PC-3 (cell line): ENCODE measurements at regions not wholly inside any gene's neighbourhood (a gene's known extent, or its start where the extent isn't known, plus 50 kb on each side); places are given as distances from the start of the nearest gene placed in this dataset.

Source experiments
- ATAC-seq: fragments of 200-7000 bp; cut with Tn5 transposase; 2 replicates; pipeline ENCODE4 v1.9.1; 2020; ENCODE audit warnings: mild to moderate bottlenecking, moderate library complexity
- BruUV-seq: library from RNA; stranded (reverse); fragments of 400-500 nt; replicated peaks from 2 replicates; lab custom pipeline; 2021; lab: Mats Ljungman, UMichigan
- CTCF ChIA-PET: fragments of 300-600 bp; sonication (Branson Sonifier 250); formaldehyde crosslinking; loops from one replicate; lab custom pipeline; 2022; ENCODE audit warnings: antibody characterized with exemption; lab: Charles Lee
- POLR2A ChIA-PET: fragments of 300-600 bp; sonication (Branson Sonifier 250); formaldehyde crosslinking; loops from one replicate; lab custom pipeline; 2022; ENCODE audit warnings: antibody characterized with exemption; ENCODE audit not compliant: unreplicated experiment; lab: Charles Lee
- DNase-seq: peaks from one replicate; pipeline ENCODE4 v3.0.0-alpha.2; 2015
- H2AFZ ChIP-seq: fragments of 300-600 bp; sonication (generic); 2 replicates; pipeline ENCODE4 v1.6.0; 2016; ENCODE audit warnings: antibody characterized with exemption, low read length
- H3F3A ChIP-seq: fragments of 300-600 bp; sonication (generic); one replicate; pipeline ENCODE4 v1.6.0; 2017; ENCODE audit warnings: antibody characterized with exemption, low read length, control low read depth, mild to moderate bottlenecking; ENCODE audit not compliant: unreplicated experiment
- H3K27ac ChIP-seq: fragments of 300-600 bp; sonication (generic); 2 replicates; pipeline ENCODE4 v1.5.1; 2016; ENCODE audit warnings: mild to moderate bottlenecking, low read length
- H3K27me3 ChIP-seq: fragments of 300-600 bp; sonication (generic); 2 replicates; pipeline ENCODE4 v1.6.1; 2016; ENCODE audit warnings: low read length, mixed read lengths
- H3K36me3 ChIP-seq: fragments of 300-600 bp; sonication (generic); 2 replicates; pipeline ENCODE4 v1.6.1; 2016; ENCODE audit warnings: low read depth, mixed run types, low read length, mixed read lengths
- H3K4me1 ChIP-seq: fragments of 300-600 bp; sonication (generic); 2 replicates; pipeline ENCODE4 v1.5.1; 2016; ENCODE audit warnings: low read length; ENCODE audit not compliant: insufficient read depth
- H3K4me2 ChIP-seq: fragments of 300-600 bp; sonication (generic); 2 replicates; pipeline ENCODE4 v1.6.0; 2016; ENCODE audit warnings: low read length
- H3K4me3 ChIP-seq: fragments of 300-600 bp; sonication (generic); 2 replicates; pipeline ENCODE4 v1.5.1; 2016; ENCODE audit warnings: mild to moderate bottlenecking, low read length, mixed read lengths
- H3K79me2 ChIP-seq: fragments of 300-600 bp; sonication (generic); 2 replicates; pipeline ENCODE4 v1.6.1; 2017; ENCODE audit warnings: low read length, mixed read lengths
- H3K9ac ChIP-seq: fragments of 300-600 bp; sonication (generic); 2 replicates; pipeline ENCODE4 v1.6.0; 2016; ENCODE audit warnings: mild to moderate bottlenecking, low read length
- H3K9me2 ChIP-seq: fragments of 300-600 bp; sonication (generic); replicated peaks from 2 replicates; pipeline ENCODE4 v1.6.1; 2016; ENCODE audit warnings: mixed run types, low read length, mixed read lengths
- H3K9me3 ChIP-seq: fragments of 300-600 bp; sonication (generic); 2 replicates; pipeline ENCODE4 v1.6.1; 2016; ENCODE audit warnings: low read length, mixed read lengths
- H4K20me1 ChIP-seq: fragments of 300-600 bp; sonication (generic); 2 replicates; pipeline ENCODE4 v1.6.1; 2016; ENCODE audit warnings: low read length, mixed read lengths
- EZH2 ChIP-seq: fragments of 300-600 bp; sonication (generic); IDR thresholded peaks from one replicate; pipeline ENCODE4 v1.6.1; 2017; ENCODE audit warnings: antibody characterized with exemption, mild to moderate bottlenecking, low read length; ENCODE audit not compliant: unreplicated experiment
- EZH2phosphoT487 ChIP-seq: fragments of 300-600 bp; sonication (generic); IDR thresholded peaks from 2 replicates; pipeline ENCODE4 v1.6.1; 2018; ENCODE audit warnings: mild to moderate bottlenecking, antibody characterized with exemption, low read length, borderline replicate concordance
- intact Hi-C: fragments of 100-400 bp; cut with micrococcal nuclease; formaldehyde crosslinking; loops from 2 replicates; pipeline ENCODE4 v1.9.0; 2023
- TF ChIP-seq, protein P1 (sequence below): fragments of 300-600 bp; sonication (generic); conservative IDR thresholded peaks from 2 replicates; pipeline ENCODE4 v1.5.1; 2017; ENCODE audit warnings: antibody characterized with exemption, low read depth, mild to moderate bottlenecking, low read length

DNA sequence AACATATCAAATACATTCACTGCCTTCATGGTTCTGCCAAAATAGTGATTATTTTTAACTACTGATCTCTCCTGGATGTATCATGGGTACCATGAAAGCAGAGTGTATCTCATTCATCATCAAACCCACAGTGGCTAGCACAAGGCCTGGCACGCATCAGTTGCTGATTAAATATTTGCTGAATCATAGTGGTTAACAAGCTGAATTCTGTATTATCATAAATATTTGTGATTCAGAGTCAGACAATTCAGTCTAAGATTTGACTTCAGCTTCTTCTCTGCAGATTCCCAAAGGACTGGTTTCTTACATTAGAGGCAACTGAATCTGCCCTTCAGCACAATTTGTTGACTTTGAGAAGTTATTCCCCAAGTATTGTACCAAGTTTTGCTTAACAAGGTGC is 715.8 kb upstream of the LRRC4C start:
- BruUV-seq = no TSS peak
- Histone ChIP-seq H3K9me2 (no peaks in the 10 kb centered on the region), H2AFZ (peak overlapping the region; percentile 30; the same call in 1 of the 2 replicates), H3K4me3 (no peak overlapping the region), H3K4me2 (peak overlapping the region; percentile 49), H4K20me1 (no peaks in the 10 kb centered on the region), H3K9me3 (no peaks in the 10 kb centered on the region), H3F3A (peaks cover 5% of the 10 kb centered on the region), H3K79me2 (no peaks in the 10 kb centered on the region), H3K27me3 (no peaks in the 10 kb centered on the region), H3K9ac (no peak overlapping the region), H3K4me1 (peaks cover 16% of the 10 kb centered on the region), H3K27ac (peak overlapping the region; percentile 63), H3K36me3 (no peaks in the 10 kb centered on the region)
- no peak for ATAC-seq
- ChIA-PET POLR2A (no interaction called here), CTCF (no interaction called here)
- intact Hi-C loops = no loop called here
- peak; percentile 74 for DNase-seq
- TF ChIP-seq, protein P1, sequence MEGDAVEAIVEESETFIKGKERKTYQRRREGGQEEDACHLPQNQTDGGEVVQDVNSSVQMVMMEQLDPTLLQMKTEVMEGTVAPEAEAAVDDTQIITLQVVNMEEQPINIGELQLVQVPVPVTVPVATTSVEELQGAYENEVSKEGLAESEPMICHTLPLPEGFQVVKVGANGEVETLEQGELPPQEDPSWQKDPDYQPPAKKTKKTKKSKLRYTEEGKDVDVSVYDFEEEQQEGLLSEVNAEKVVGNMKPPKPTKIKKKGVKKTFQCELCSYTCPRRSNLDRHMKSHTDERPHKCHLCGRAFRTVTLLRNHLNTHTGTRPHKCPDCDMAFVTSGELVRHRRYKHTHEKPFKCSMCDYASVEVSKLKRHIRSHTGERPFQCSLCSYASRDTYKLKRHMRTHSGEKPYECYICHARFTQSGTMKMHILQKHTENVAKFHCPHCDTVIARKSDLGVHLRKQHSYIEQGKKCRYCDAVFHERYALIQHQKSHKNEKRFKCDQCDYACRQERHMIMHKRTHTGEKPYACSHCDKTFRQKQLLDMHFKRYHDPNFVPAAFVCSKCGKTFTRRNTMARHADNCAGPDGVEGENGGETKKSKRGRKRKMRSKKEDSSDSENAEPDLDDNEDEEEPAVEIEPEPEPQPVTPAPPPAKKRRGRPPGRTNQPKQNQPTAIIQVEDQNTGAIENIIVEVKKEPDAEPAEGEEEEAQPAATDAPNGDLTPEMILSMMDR = no peak
- no peak for TF ChIP-seq EZH2
- TF ChIP-seq EZH2phosphoT487 = no peak

DNA sequence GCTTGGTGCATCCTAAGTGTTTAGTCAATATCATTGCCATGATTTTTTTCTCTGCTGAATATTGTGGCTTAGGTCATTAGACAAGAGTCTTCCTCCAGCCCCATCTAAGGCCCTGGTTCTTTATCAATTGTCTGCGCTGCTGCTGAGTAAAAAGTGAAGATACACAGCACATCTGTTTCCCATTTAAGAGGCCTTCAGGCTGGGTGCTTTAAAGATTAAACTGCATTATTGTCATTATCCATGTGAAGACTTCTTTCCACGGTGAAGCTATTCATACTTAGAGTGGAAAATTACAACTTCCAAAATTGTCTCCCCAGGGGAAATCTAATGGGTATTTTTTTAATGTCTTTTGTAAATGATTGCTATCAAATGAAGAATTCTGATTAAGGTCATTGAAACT is 719.8 kb upstream of the LRRC4C start:
- Histone ChIP-seq H3K27ac (no peak overlapping the region), H2AFZ (no peak overlapping the region), H3K4me2 (no peak overlapping the region), H3K4me3 (no peak overlapping the region), H3K36me3 (no peaks in the 10 kb centered on the region), H3K27me3 (no peaks in the 10 kb centered on the region), H3K9me3 (no peaks in the 10 kb centered on the region), H3K9ac (no peak overlapping the region), H4K20me1 (no peaks in the 10 kb centered on the region), H3K9me2 (no peaks in the 10 kb centered on the region), H3F3A (peaks cover 5% of the 10 kb centered on the region), H3K79me2 (no peaks in the 10 kb centered on the region), H3K4me1 (peaks cover 16% of the 10 kb centered on the region)
- intact Hi-C loops = no loop called here
- TF ChIP-seq, protein P1 = no peak
- TF ChIP-seq EZH2 = no peak
- no peak for TF ChIP-seq EZH2phosphoT487
- no peak for DNase-seq
- ATAC-seq = no peak
- CTCF ChIA-PET = no interaction called here
- POLR2A ChIA-PET = no interaction called here
- no TSS peak for BruUV-seq

DNA sequence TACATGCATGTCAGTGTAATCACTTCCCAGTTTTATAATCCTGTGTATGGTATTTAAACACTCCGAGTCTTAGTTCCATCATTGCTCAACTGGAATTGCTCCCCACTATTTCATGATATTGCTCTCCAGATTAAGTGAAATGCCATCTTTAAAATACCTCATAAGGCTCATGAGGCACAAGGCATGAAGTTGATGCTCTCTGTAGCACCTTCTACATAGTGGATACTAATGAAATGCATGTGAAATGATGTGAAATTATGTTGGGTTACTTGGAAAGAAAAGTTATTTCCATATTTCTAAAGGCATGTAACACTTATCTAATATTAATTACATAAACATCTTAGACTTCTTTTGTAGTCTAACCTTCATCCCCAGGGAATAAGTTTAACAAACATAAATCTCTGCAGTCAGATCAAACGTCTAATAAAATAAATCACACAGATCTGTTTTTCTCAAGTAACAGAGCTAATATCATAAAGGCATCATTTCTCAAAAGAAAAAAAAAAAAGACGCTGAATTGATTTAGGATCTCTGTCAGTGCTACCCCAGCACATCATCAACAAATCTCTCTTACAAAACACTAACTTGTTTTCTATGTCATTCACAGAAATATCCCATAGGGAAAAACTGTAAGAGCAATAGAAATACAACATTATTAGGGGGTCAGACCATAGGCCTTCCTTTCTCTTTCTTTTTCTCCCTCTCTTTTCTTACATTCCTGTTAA is 736.0 kb upstream of the LRRC4C start:
- Histone ChIP-seq H3F3A (no peaks in the 10 kb centered on the region), H3K9ac (no peak overlapping the region), H3K27me3 (no peaks in the 10 kb centered on the region), H3K4me2 (no peak overlapping the region), H3K79me2 (no peaks in the 10 kb centered on the region), H2AFZ (no peak overlapping the region), H3K4me1 (no peaks in the 10 kb centered on the region), H4K20me1 (no peaks in the 10 kb centered on the region), H3K4me3 (no peak overlapping the region), H3K27ac (no peak overlapping the region), H3K9me3 (no peaks in the 10 kb centered on the region), H3K36me3 (no peaks in the 10 kb centered on the region), H3K9me2 (no peaks in the 10 kb centered on the region)
- POLR2A ChIA-PET = no interaction called here
- BruUV-seq = no TSS peak
- intact Hi-C loops = no loop called here
- TF ChIP-seq EZH2phosphoT487 = no peak
- TF ChIP-seq, protein P1 = no peak
- no peak for TF ChIP-seq EZH2
- DNase-seq = no peak
- CTCF ChIA-PET = no interaction called here
- no peak for ATAC-seq
